Aorta (tissue), 5 donors: ENCODE measurements at regions not wholly inside any gene's neighbourhood (a gene's known extent, or its start where the extent isn't known, plus 50 kb on each side); places are given as distances from the start of the nearest gene placed in this dataset.

Source experiments
- ATAC-seq: fragments of 200-7000 bp; cut with Tn5 transposase; one replicate; pipeline ENCODE4 v1.9.1; 2022; ENCODE audit warnings: moderate library complexity; ENCODE audit not compliant: low FRiP score
- DNase-seq, 2 donors: peaks; one replicate each; pipeline ENCODE4 v3.0.0-alpha.2; 2020
- H3K27ac ChIP-seq, 2 donors: one replicate each; pipeline ENCODE4 v1.5.1; 2013; ENCODE audit warnings: low read length in 2 of 2, mild to moderate bottlenecking in 2 of 2, moderate library complexity in 2 of 2, control low read depth in 1 of 2, inconsistent platforms in 1 of 2, low read depth in 1 of 2
- H3K27me3 ChIP-seq, 2 donors: one replicate each; pipeline ENCODE4 v1.6.1; 2013; ENCODE audit warnings: control low read depth in 1 of 2, low read length in 1 of 2, mild to moderate bottlenecking in 1 of 2, moderate library complexity in 1 of 2; ENCODE audit not compliant: insufficient read depth in 2 of 2, control insufficient read depth in 1 of 2
- H3K36me3 ChIP-seq, 2 donors: one replicate each; pipeline ENCODE4 v1.6.1; 2013; ENCODE audit warnings: control low read depth in 1 of 2, low read length in 1 of 2, mild to moderate bottlenecking in 1 of 2; ENCODE audit not compliant: insufficient read depth in 2 of 2, control insufficient read depth in 1 of 2
- H3K4me1 ChIP-seq, 2 donors: one replicate each; pipeline ENCODE4 v1.6.1; 2013; ENCODE audit warnings: low read length in 2 of 2, control low read depth in 1 of 2, mild to moderate bottlenecking in 1 of 2, moderate library complexity in 1 of 2; ENCODE audit not compliant: insufficient read depth in 2 of 2, control insufficient read depth in 1 of 2
- H3K4me3 ChIP-seq, 2 donors: one replicate each; pipeline ENCODE4 v1.5.1; 2013; ENCODE audit warnings: low read length in 2 of 2, control low read depth in 1 of 2, mild to moderate bottlenecking in 1 of 2
- H3K9me3 ChIP-seq: one replicate; pipeline ENCODE4 v1.6.1; 2013; ENCODE audit warnings: mild to moderate bottlenecking, low read length; ENCODE audit not compliant: control insufficient read depth
- WGBS, 2 donors: extraction: QIAGEN DNeasy Blood & Tissue Kit; methylation state at CpG; one replicate each; pipeline ENCODE4 v1.1.7; 2013; 5-methylcytosine and 5-hydroxymethylcytosine counted together
- intact Hi-C, 2 donors: fragments of 100-400 bp; cut with DNase I; formaldehyde crosslinking; loops; one replicate each; pipeline versions ENCODE4 v1.14.2 to v1.15.0; 2022
- donor health status: healthy with polysubstance abuse.
- donor health status: Bipolar disorder and iron deficiency.
- donor health status: DM: no; HTN: no; CAD: no.
- donor health status: DM: no; HTN: no; CAD: no.
- donor health status: DM: yes; HTN: yes; CAD: no.

DNA sequence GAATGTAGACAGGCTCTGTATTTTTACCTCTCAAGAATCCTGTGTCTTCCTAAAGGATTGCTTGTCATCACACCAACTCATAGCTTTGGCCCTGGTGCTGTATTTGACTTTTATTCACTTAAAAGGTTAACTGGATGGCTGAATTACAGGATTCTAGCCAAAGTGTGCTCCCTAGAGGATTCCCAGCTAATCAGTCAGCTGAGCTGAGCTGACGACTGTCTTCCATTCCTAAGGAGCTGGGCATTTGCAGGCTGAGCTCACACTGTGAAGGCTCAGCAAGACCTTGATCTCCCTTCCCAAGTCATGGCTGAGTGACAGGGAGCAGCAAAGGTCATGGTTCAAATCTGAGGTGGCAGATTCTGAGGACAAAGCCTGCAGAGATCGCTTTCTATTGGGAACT lies 59.0 kb upstream of the PALM2AKAP2 start:
- peaks cover 4 to 6% of the 10 kb centered on the region in 2 donors for H3K4me1 ChIP-seq
- DNase-seq (no peak), ATAC-seq (no peak)
- intact Hi-C loops, result no loop called here
- 49 to 50% methylated on average over 2 of the region's 2 CpGs for WGBS, 2 donors
- H3K27ac ChIP-seq, result no peak overlapping the region
- H3K36me3 ChIP-seq, result no peaks in the 10 kb centered on the region
- H3K27me3 ChIP-seq, result no peaks in the 10 kb centered on the region
- no peak overlapping the region for H3K4me3 ChIP-seq
- H3K9me3 ChIP-seq, result no peaks in the 10 kb centered on the region

- no peaks in the 10 kb centered on the region for H3K27me3 ChIP-seq
Observed at GRCh38 chr9:109722007-109722406, 58.0 kb upstream of the PALM2AKAP2 start.

DNA sequence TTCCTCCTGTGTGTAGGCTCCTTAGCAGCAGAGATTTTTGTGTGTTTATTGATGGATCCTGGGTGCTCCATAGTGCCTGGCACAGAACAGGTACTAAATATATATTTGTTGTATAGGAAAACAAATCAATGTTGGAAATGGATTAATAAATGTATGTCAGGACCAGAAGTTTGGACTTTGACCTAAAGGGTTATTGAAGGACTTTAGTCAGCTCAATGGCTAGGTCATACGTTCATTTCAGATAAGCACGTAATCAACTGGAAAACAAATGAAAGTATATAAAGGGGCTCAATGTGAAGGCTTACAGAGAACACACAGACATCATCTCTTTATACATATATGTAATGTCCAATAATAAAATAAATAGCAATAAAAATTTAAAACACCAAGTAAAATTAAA lies 56.2 kb upstream of the PALM2AKAP2 start:
- Histone ChIP-seq H3K27ac (no peak overlapping the region), H3K36me3 (no peaks in the 10 kb centered on the region), H3K27me3 (no peaks in the 10 kb centered on the region), H3K4me1 (peaks cover 2 to 4% of the 10 kb centered on the region in 2 donors), H3K4me3 (no peak overlapping the region), H3K9me3 (no peaks in the 10 kb centered on the region)
- intact Hi-C loops, result no loop called here
- 91% methylated on average over 2 of the region's 2 CpGs for WGBS, 2 donors
- DNase-seq (no peak), ATAC-seq (no peak)

More at GRCh38 chr9:109722007-109722406, 58.0 kb upstream of the PALM2AKAP2 start:
- peaks cover 4 to 6% of the 10 kb centered on the region in 2 donors for H3K4me1 ChIP-seq
- no peak for ATAC-seq
- no peaks in the 10 kb centered on the region for H3K9me3 ChIP-seq
- no peaks in the 10 kb centered on the region for H3K36me3 ChIP-seq
- DNase-seq, result no peak
- H3K4me3 ChIP-seq, result no peak overlapping the region
- intact Hi-C loops, result no loop called here
- no peak overlapping the region for H3K27ac ChIP-seq
- WGBS, 2 donors, result 98 to 100% methylated on average over 1 of the region's 1 CpG

GRCh38 chr9:109725460-109725859 lies 54.5 kb upstream of the PALM2AKAP2 start:
- H3K9me3 ChIP-seq, result no peaks in the 10 kb centered on the region
- H3K36me3 ChIP-seq, result no peaks in the 10 kb centered on the region
- no peak overlapping the region for H3K27ac ChIP-seq
- intact Hi-C loops, result no loop called here
- DNase-seq (no peak), ATAC-seq (no peak)
- WGBS, 2 donors, result 92 to 95% methylated on average over 4 of the region's 4 CpGs
- peaks cover 4% of the 10 kb centered on the region in 2 donors for H3K4me1 ChIP-seq
- no peak overlapping the region for H3K4me3 ChIP-seq
- no peaks in the 10 kb centered on the region for H3K27me3 ChIP-seq

DNA sequence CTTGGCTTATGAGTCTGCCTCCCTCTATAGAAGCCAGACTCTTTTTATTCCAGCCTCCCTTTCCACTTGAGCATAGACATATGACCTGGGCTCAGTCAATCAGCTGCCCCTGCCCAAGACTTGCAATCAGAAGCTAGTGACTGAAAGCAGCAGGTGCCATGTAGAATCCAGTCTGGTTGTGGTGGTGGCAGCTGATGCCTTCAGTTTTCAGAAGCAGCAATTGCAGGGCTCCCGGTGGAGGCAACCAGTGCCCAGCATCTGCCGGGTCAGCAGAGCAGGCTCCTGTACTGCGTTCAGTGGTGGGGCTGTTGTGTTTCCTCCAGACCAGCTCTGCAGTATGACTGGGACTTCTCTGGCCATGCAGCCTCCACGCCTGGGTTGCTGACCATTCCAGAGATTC lies 53.9 kb upstream of the PALM2AKAP2 start:
- Histone ChIP-seq H3K4me3 (no peak overlapping the region), H3K27me3 (no peaks in the 10 kb centered on the region), H3K27ac (no peak overlapping the region), H3K9me3 (no peaks in the 10 kb centered on the region), H3K36me3 (no peaks in the 10 kb centered on the region), H3K4me1 (peaks cover 1 to 3% of the 10 kb centered on the region in 2 donors)
- 66 to 73% methylated on average over 4 of the region's 4 CpGs for WGBS, 2 donors
- DNase-seq (no peak), ATAC-seq (no peak)
- intact Hi-C loops, result no loop called here

GRCh38 chr9:109728686-109729300 lies 51.2 kb upstream of the PALM2AKAP2 start:
- no peaks in the 10 kb centered on the region for H3K9me3 ChIP-seq
- WGBS, 2 donors, result 15 to 19% methylated on average over 3 of the region's 3 CpGs
- peaks cover 0 to 3% of the 10 kb centered on the region in 2 donors for H3K4me1 ChIP-seq
- H3K36me3 ChIP-seq, result no peaks in the 10 kb centered on the region
- H3K4me3 ChIP-seq, result no peak overlapping the region
- no peaks in the 10 kb centered on the region for H3K27me3 ChIP-seq
- DNase-seq, result no peak
- intact Hi-C loops, result no loop called here
- H3K27ac ChIP-seq, result no peak overlapping the region
- ATAC-seq, result no peak

DNA sequence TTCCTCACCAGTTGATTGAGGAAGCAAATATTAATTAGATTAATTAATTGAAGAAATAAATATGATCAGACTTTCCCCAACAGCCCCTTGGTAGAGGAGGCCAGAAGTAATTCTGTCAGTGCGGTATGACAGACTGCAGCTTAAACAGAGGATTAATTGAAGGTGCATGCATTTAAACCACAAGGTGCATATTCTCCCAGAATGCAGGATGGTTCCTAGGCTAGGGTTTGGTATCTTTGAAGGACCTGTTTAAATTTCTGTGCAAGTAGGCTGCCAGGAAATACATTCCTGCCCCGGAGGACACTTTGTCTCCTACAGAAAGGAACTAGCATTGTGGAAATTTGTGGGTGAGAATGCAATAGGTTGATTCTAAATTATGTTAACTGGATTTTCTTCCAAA lies 50.5 kb upstream of the PALM2AKAP2 start:
- DNase-seq, result no peak
- Histone ChIP-seq H3K4me3 (no peak overlapping the region), H3K9me3 (no peaks in the 10 kb centered on the region), H3K27ac (no peak overlapping the region), H3K36me3 (no peaks in the 10 kb centered on the region), H3K27me3 (no peaks in the 10 kb centered on the region), H3K4me1 (peaks cover 0 to 4% of the 10 kb centered on the region in 2 donors)
- ATAC-seq, result no peak
- intact Hi-C loops, result no loop called here
- WGBS, 2 donors, result 62 to 69% methylated on average over 2 of the region's 2 CpGs
